Panc1 (cell line): ENCODE measurements at regions not wholly inside any gene's neighbourhood (a gene's known extent, or its start where the extent isn't known, plus 50 kb on each side); places are given as distances from the start of the nearest gene placed in this dataset.
"Not testable (repeated sequence)": the region's sequence is repeated elsewhere in the genome, so short reads cannot be mapped to it uniquely, and the experiment has no call there.

Source experiments
- ATAC-seq: fragments of 200-7000 bp; cut with Tn5 transposase; 2 replicates; pipeline ENCODE4 v1.9.1; 2020; ENCODE audit warnings: mild to moderate bottlenecking, moderate library complexity
- BruUV-seq: library from RNA; stranded (reverse); fragments of 400-500 nt; replicated peaks from 2 replicates; lab custom pipeline; 2021; lab: Mats Ljungman, UMichigan
- CTCF ChIA-PET: fragments of 300-600 bp; sonication (Branson Sonifier 250); formaldehyde crosslinking; loops from one replicate; lab custom pipeline; 2022; ENCODE audit warnings: antibody characterized with exemption; lab: Charles Lee
- POLR2A ChIA-PET: fragments of 300-600 bp; sonication (Branson Sonifier 250); formaldehyde crosslinking; loops from one replicate; lab custom pipeline; 2022; ENCODE audit warnings: antibody characterized with exemption; lab: Charles Lee
- DNase-seq: peaks from one replicate; pipeline ENCODE4 v3.0.0-alpha.2; 2010; ENCODE audit warnings: low read depth, low spot score
- H3K27ac ChIP-seq: 2 replicates; pipeline ENCODE4 v1.5.1; 2011; ENCODE audit warnings: mild to moderate bottlenecking, low read length, inconsistent platforms
- H3K27me3 ChIP-seq: fragments of 200-500 bp; sonication (Bioruptor generic); 2 replicates; pipeline ENCODE4 v1.6.0; 2014; ENCODE audit warnings: low read length, inconsistent platforms; ENCODE audit not compliant: control insufficient read depth, insufficient read depth
- H3K36me3 ChIP-seq: fragments of 200-500 bp; sonication (Bioruptor generic); 2 replicates; pipeline ENCODE4 v1.5.1; 2014; ENCODE audit warnings: inconsistent platforms, mild to moderate bottlenecking, low read length, moderate library complexity; ENCODE audit not compliant: control insufficient read depth, insufficient read depth
- H3K4me1 ChIP-seq: 2 replicates; pipeline ENCODE4 v1.5.1; 2011; ENCODE audit warnings: inconsistent platforms, mild to moderate bottlenecking, low read length, moderate library complexity; ENCODE audit not compliant: control insufficient read depth, insufficient read depth
- H3K4me3 ChIP-seq, 2 experiments: 2 replicates each; pipeline ENCODE4 v1.5.1; 2011 to 2012; ENCODE audit warnings: low read depth in 2 of 2, low read length in 2 of 2, mild to moderate bottlenecking in 2 of 2, inconsistent platforms in 1 of 2, moderate library complexity in 1 of 2
- H3K9me3 ChIP-seq: fragments of 200-500 bp; sonication (Bioruptor generic); 2 replicates; pipeline ENCODE4 v1.5.1; 2014; ENCODE audit warnings: low read depth, mild to moderate bottlenecking, inconsistent platforms, low read length, moderate library complexity; ENCODE audit not compliant: control insufficient read depth, insufficient read depth
- CTCF ChIP-seq: fragments of 450-650 bp; IDR thresholded peaks from 2 replicates; pipeline ENCODE4 v1.5.1; 2017; ENCODE audit warnings: mild to moderate bottlenecking
- POLR2AphosphoS5 ChIP-seq: IDR thresholded peaks from 2 replicates; pipeline ENCODE4 v1.6.1; 2012; ENCODE audit warnings: mild to moderate bottlenecking, low read depth, low read length, moderate library complexity
- SIN3A ChIP-seq: IDR thresholded peaks from 2 replicates; pipeline ENCODE4 v1.6.1; 2012; ENCODE audit warnings: low read depth, mild to moderate bottlenecking, low read length, moderate library complexity, borderline replicate concordance; ENCODE audit not compliant: insufficient read depth
- TCF7L2 ChIP-seq: IDR thresholded peaks from 2 replicates; pipeline ENCODE4 v1.6.1; 2011; ENCODE audit warnings: mild to moderate bottlenecking, low read depth, low read length, inconsistent platforms
- in situ Hi-C: cut with HindIII; loops from 2 replicates; pipeline ENCODE4 v1.10.0; 2016; ENCODE audit warnings: low sequenced_read_pairs, low pct_unique_long_range_greater_than_20kb
- intact Hi-C: fragments of 100-400 bp; cut with micrococcal nuclease; formaldehyde crosslinking; loops from one replicate; pipeline ENCODE4 v1.10.0; 2022; ENCODE audit not compliant: unreplicated experiment
- TF ChIP-seq, protein P1 (sequence below), 2 experiments: IDR thresholded peaks; 2 replicates each; pipeline ENCODE4 v1.6.1; 2011 to 2012; ENCODE audit warnings: low read depth in 2 of 2, control low read depth in 1 of 2, low read length in 1 of 2, mild to moderate bottlenecking in 1 of 2, moderate library complexity in 1 of 2; ENCODE audit not compliant: insufficient read depth in 1 of 2

- Histone ChIP-seq H3K36me3 (no peaks in the 10 kb centered on the region), H3K27ac (no peak overlapping the region), H3K27me3 (no peaks in the 10 kb centered on the region), H3K4me3 (no peak overlapping the region), H3K4me1 (no peaks in the 10 kb centered on the region), H3K9me3 (no peaks in the 10 kb centered on the region)
- no TSS peak for BruUV-seq
- no peak for TF ChIP-seq TCF7L2
- no peak for TF ChIP-seq POLR2AphosphoS5
- no peak for TF ChIP-seq SIN3A
- TF ChIP-seq CTCF, result no peak
- TF ChIP-seq, protein P1, sequence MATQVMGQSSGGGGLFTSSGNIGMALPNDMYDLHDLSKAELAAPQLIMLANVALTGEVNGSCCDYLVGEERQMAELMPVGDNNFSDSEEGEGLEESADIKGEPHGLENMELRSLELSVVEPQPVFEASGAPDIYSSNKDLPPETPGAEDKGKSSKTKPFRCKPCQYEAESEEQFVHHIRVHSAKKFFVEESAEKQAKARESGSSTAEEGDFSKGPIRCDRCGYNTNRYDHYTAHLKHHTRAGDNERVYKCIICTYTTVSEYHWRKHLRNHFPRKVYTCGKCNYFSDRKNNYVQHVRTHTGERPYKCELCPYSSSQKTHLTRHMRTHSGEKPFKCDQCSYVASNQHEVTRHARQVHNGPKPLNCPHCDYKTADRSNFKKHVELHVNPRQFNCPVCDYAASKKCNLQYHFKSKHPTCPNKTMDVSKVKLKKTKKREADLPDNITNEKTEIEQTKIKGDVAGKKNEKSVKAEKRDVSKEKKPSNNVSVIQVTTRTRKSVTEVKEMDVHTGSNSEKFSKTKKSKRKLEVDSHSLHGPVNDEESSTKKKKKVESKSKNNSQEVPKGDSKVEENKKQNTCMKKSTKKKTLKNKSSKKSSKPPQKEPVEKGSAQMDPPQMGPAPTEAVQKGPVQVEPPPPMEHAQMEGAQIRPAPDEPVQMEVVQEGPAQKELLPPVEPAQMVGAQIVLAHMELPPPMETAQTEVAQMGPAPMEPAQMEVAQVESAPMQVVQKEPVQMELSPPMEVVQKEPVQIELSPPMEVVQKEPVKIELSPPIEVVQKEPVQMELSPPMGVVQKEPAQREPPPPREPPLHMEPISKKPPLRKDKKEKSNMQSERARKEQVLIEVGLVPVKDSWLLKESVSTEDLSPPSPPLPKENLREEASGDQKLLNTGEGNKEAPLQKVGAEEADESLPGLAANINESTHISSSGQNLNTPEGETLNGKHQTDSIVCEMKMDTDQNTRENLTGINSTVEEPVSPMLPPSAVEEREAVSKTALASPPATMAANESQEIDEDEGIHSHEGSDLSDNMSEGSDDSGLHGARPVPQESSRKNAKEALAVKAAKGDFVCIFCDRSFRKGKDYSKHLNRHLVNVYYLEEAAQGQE (IDR thresholded peaks at IDR 0.05; ENCODE audit: insufficient read depth in 1 of 2, low read depth in 2 of 2, low read length in 1 of 2), result no peak
- intact Hi-C loops (no loop called here), in situ Hi-C loops (no loop called here)
- DNase-seq, result no peak
- CTCF ChIA-PET, result no interaction called here
- ATAC-seq, result no peak
- POLR2A ChIA-PET, result no interaction called here
Measured at GRCh38 chr13:58376775-58377174, 745.2 kb downstream of the PCDH17 start.

GRCh38 chr13:58379221-58379620, 747.7 kb downstream of the PCDH17 start:
- no peak for TF ChIP-seq SIN3A
- no peak for TF ChIP-seq POLR2AphosphoS5
- TF ChIP-seq CTCF, result no peak
- TF ChIP-seq, protein P1 (IDR thresholded peaks at IDR 0.05; ENCODE audit: insufficient read depth in 1 of 2, low read depth in 2 of 2, low read length in 1 of 2), result no peak
- TF ChIP-seq TCF7L2, result no peak
- no peaks in the 10 kb centered on the region for H3K27me3 ChIP-seq
- intact Hi-C loops (no loop called here), in situ Hi-C loops (no loop called here)
- H3K36me3 ChIP-seq, result no peaks in the 10 kb centered on the region
- H3K27ac ChIP-seq, result no peak overlapping the region
- no peaks in the 10 kb centered on the region for H3K9me3 ChIP-seq
- DNase-seq (no peak), ATAC-seq (no peak)
- BruUV-seq, result no TSS peak
- no peaks in the 10 kb centered on the region for H3K4me1 ChIP-seq
- POLR2A ChIA-PET, result no interaction called here
- H3K4me3 ChIP-seq, result no peak overlapping the region
- CTCF ChIA-PET, result no interaction called here

- H3K36me3 ChIP-seq, POLR2A ChIA-PET, H3K27ac ChIP-seq, H3K9me3 ChIP-seq, H3K4me3 ChIP-seq, BruUV-seq, H3K27me3 ChIP-seq, in situ Hi-C loops, intact Hi-C loops, CTCF ChIA-PET, DNase-seq, ATAC-seq, H3K4me1 ChIP-seq: not testable (repeated sequence)
Measured at GRCh38 chr13:58385336-58385735, 753.8 kb downstream of the PCDH17 start.
